B cell (primary cell): ENCODE measurements at regions not wholly inside any gene's neighbourhood (a gene's known extent, or its start where the extent isn't known, plus 50 kb on each side); places are given as distances from the start of the nearest gene placed in this dataset.

Experiments used
- ATAC-seq: fragments of 200-7000 bp; cut with Tn5 transposase; one replicate; pipeline ENCODE4 v1.10.0; 2021; ENCODE audit warnings: low read depth, mild to moderate bottlenecking, moderate number of reproducible peaks, moderate library complexity
- CTCF ChIA-PET: fragments of 350-600 bp; sonication (Branson Sonifier 250); formaldehyde crosslinking; loops from one replicate; lab custom pipeline; 2021; ENCODE audit warnings: antibody characterized with exemption, inconsistent platforms; lab: Charles Lee
- POLR2A ChIA-PET: fragments of 350-600 bp; sonication (Branson Sonifier 250); formaldehyde crosslinking; loops from one replicate; lab custom pipeline; 2021; ENCODE audit warnings: antibody characterized with exemption; lab: Charles Lee
- DNase-seq: peaks from one replicate; pipeline ENCODE4 v3.0.0; 2013
- H2AFZ ChIP-seq: 2 replicates; pipeline ENCODE4 v1.6.1; 2012; ENCODE audit warnings: mild to moderate bottlenecking, low read depth, low read length; ENCODE audit not compliant: insufficient read depth, poor library complexity, severe bottlenecking
- H3K27ac ChIP-seq, 2 donors: 1 replicate in 1 of 2; 2 replicates in 1 of 2; pipeline ENCODE4 v1.5.1; 2012 to 2013; ENCODE audit warnings: low read length in 2 of 2, mild to moderate bottlenecking in 2 of 2, moderate library complexity in 1 of 2
- H3K27me3 ChIP-seq, 4 experiments: fragments of 200-600 bp in 1 of 4; sonication (generic) in 1 of 4; replicated peaks in 1 of 4; 1 replicate in 2 of 4; 2 replicates in 2 of 4; pipeline versions ENCODE4 v1.6.1 to v1.7.0; 2013 to 2016; ENCODE audit warnings: low read length in 3 of 4, mild to moderate bottlenecking in 2 of 4, mixed read lengths in 1 of 4, moderate library complexity in 1 of 4; ENCODE audit not compliant: insufficient read depth in 4 of 4, control insufficient read depth in 3 of 4; ENCODE audit errors: control extremely low read depth in 1 of 4
- H3K36me3 ChIP-seq, 2 experiments: replicated peaks in 1 of 2; 1 replicate in 1 of 2; 2 replicates in 1 of 2; pipeline versions ENCODE4 v1.6.1 to v1.7.1; 2013; ENCODE audit warnings: low read length in 1 of 2; ENCODE audit not compliant: insufficient read depth in 2 of 2, control insufficient read depth in 1 of 2; ENCODE audit errors: control extremely low read depth in 1 of 2, extremely low read depth in 1 of 2
- H3K4me1 ChIP-seq, 2 donors: fragments of 200-600 bp in 1 of 2; sonication (generic) in 1 of 2; 1 replicate in 1 of 2; 2 replicates in 1 of 2; pipeline versions ENCODE4 v1.5.1 to v1.6.1; 2013 to 2017; ENCODE audit warnings: low read length in 2 of 2; ENCODE audit not compliant: control insufficient read depth in 2 of 2, insufficient read depth in 2 of 2
- H3K4me2 ChIP-seq: replicated peaks from 2 replicates; pipeline ENCODE3; 2012; ENCODE audit warnings: mild to moderate bottlenecking, low read depth, low read length; ENCODE audit not compliant: poor library complexity, severe bottlenecking
- H3K4me3 ChIP-seq, 5 experiments: fragments of 200-600 bp in 1 of 5; sonication (generic) in 1 of 5; 1 replicate in 3 of 5; 2 replicates in 2 of 5; pipeline versions ENCODE4 v1.5.1 to v1.7.0; 2011 to 2016; ENCODE audit warnings: low read length in 4 of 5, mild to moderate bottlenecking in 4 of 5, low read depth in 2 of 5, control low read depth in 1 of 5, moderate library complexity in 1 of 5; ENCODE audit not compliant: insufficient read depth in 1 of 5; ENCODE audit errors: control extremely low read depth in 1 of 5, extremely low read depth in 1 of 5
- H3K79me2 ChIP-seq: fragments of 200-600 bp; sonication (generic); one replicate; pipeline ENCODE4 v1.6.0; 2016; ENCODE audit warnings: low read length; ENCODE audit not compliant: control insufficient read depth, insufficient read depth
- H3K9ac ChIP-seq: fragments of 200-600 bp; sonication (generic); 2 replicates; pipeline ENCODE4 v1.6.1; 2017; ENCODE audit warnings: mild to moderate bottlenecking, low read length, moderate library complexity
- H3K9me3 ChIP-seq, 3 donors: one replicate each; pipeline versions ENCODE4 v1.6.1 to v1.7.1; 2013; ENCODE audit warnings: low read length in 2 of 3; ENCODE audit not compliant: control insufficient read depth in 2 of 3, insufficient read depth in 1 of 3; ENCODE audit errors: control extremely low read depth in 1 of 3
- H4K20me1 ChIP-seq: 2 replicates; pipeline ENCODE4 v1.6.0; 2012; ENCODE audit warnings: mild to moderate bottlenecking, low read length; ENCODE audit not compliant: insufficient read depth, control insufficient read depth, poor library complexity, severe bottlenecking
- H3K27ac Mint-ChIP-seq: one replicate; pipeline ENCODE4 v1.8.0; 2021; ENCODE audit warnings: mixed read lengths
- H3K27me3 Mint-ChIP-seq: one replicate; pipeline ENCODE4 v1.8.0; 2021; ENCODE audit warnings: mixed read lengths
- H3K4me1 Mint-ChIP-seq: one replicate; pipeline ENCODE4 v1.8.0; 2021; ENCODE audit warnings: mixed read lengths
- H3K4me3 Mint-ChIP-seq: one replicate; pipeline ENCODE4 v1.8.0; 2021; ENCODE audit warnings: mixed read lengths
- H3K9me3 Mint-ChIP-seq: one replicate; pipeline ENCODE4 v1.8.0; 2022; ENCODE audit warnings: mixed read lengths; ENCODE audit not compliant: insufficient read depth
- EZH2 ChIP-seq: IDR thresholded peaks from 2 replicates; pipeline ENCODE4 v1.6.1; 2012; ENCODE audit warnings: borderline replicate concordance, low read depth, mild to moderate bottlenecking, moderate library complexity, low read length; ENCODE audit not compliant: insufficient read depth, poor library complexity, severe bottlenecking
- WGBS: methylation state at CpG from one replicate; pipeline ENCODE4 v1.1.5; 2013; ENCODE audit warnings: missing lambda C conversion rate; ENCODE audit not compliant: insufficient coverage; 5-methylcytosine and 5-hydroxymethylcytosine counted together
- intact Hi-C: fragments of 100-400 bp; cut with micrococcal nuclease; formaldehyde crosslinking; loops from one replicate; pipeline ENCODE4 v1.10.0; 2022
- TF ChIP-seq, protein P1 (sequence below): fragments of 200-600 bp; IDR thresholded peaks from one replicate; pipeline ENCODE4 v1.8.0; 2022; ENCODE audit warnings: antibody characterized with exemption, mild to moderate bottlenecking

GRCh38 chr21:20459838-20460237 lies 538.4 kb upstream of the NCAM2 start:
- no peak overlapping the region for H2AFZ ChIP-seq
- H4K20me1 ChIP-seq: no peaks in the 10 kb centered on the region
- no peak overlapping the region for H3K9ac ChIP-seq
- CTCF ChIA-PET: no interaction called here
- peaks cover 0 to 4% (median 0%) of the 10 kb centered on the region in 3 donors for H3K9me3 ChIP-seq
- 71% methylated on average over 1 of the region's 4 CpGs for WGBS
- TF ChIP-seq, protein P1, sequence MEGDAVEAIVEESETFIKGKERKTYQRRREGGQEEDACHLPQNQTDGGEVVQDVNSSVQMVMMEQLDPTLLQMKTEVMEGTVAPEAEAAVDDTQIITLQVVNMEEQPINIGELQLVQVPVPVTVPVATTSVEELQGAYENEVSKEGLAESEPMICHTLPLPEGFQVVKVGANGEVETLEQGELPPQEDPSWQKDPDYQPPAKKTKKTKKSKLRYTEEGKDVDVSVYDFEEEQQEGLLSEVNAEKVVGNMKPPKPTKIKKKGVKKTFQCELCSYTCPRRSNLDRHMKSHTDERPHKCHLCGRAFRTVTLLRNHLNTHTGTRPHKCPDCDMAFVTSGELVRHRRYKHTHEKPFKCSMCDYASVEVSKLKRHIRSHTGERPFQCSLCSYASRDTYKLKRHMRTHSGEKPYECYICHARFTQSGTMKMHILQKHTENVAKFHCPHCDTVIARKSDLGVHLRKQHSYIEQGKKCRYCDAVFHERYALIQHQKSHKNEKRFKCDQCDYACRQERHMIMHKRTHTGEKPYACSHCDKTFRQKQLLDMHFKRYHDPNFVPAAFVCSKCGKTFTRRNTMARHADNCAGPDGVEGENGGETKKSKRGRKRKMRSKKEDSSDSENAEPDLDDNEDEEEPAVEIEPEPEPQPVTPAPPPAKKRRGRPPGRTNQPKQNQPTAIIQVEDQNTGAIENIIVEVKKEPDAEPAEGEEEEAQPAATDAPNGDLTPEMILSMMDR: no peak
- TF ChIP-seq EZH2: no peak
- Mint-ChIP-seq H3K4me1 (no peaks in the 10 kb centered on the region), H3K9me3 (no peaks in the 10 kb centered on the region), H3K4me3 (no peak overlapping the region), H3K27ac (no peak overlapping the region), H3K27me3 (no peaks in the 10 kb centered on the region)
- intact Hi-C loops: no loop called here
- H3K4me3 ChIP-seq: no peak overlapping the region
- no peak for DNase-seq
- H3K4me1 ChIP-seq: no peaks in the 10 kb centered on the region
- no peak overlapping the region for H3K27ac ChIP-seq
- no peaks in the 10 kb centered on the region for H3K27me3 ChIP-seq
- H3K79me2 ChIP-seq: no peaks in the 10 kb centered on the region
- H3K4me2 ChIP-seq: no peak overlapping the region
- POLR2A ChIA-PET: no interaction called here
- no peak for ATAC-seq
- H3K36me3 ChIP-seq: no peaks in the 10 kb centered on the region

DNA sequence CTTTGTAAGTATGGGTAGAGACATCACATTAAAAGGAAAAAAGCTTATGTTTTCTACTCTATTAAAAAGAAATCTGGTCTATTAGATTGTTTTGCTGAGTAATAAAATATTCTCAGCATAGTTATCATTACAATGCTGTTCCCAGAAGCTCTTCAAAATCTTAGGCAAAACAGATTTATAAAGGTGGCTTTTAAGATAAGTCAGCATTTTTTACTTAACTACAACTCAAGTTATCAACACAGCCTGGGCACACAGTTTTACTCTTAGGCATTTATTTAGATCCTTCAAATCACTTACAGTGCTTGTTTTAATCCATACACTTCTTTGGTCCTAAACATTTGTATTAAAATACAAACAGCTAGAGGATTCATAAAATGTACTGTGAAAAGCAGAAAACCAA lies 534.8 kb upstream of the NCAM2 start:
- ChIA-PET CTCF (no interaction called here), POLR2A (no interaction called here)
- no peak for ATAC-seq

More for the DNA sequence above, 534.8 kb upstream of the NCAM2 start:
- H4K20me1 ChIP-seq: no peaks in the 10 kb centered on the region
- no peak overlapping the region for H2AFZ ChIP-seq
- Mint-ChIP-seq H3K4me3 (no peak overlapping the region), H3K27ac (no peak overlapping the region), H3K4me1 (no peaks in the 10 kb centered on the region), H3K9me3 (peaks cover 2% of the 10 kb centered on the region), H3K27me3 (no peaks in the 10 kb centered on the region)
- no peaks in the 10 kb centered on the region for H3K36me3 ChIP-seq
- intact Hi-C loops: no loop called here
- TF ChIP-seq, protein P1: no peak
- TF ChIP-seq EZH2: no peak
- H3K4me3 ChIP-seq: no peak overlapping the region
- no peak overlapping the region for H3K27ac ChIP-seq
- H3K4me2 ChIP-seq: no peak overlapping the region
- H3K79me2 ChIP-seq: no peaks in the 10 kb centered on the region
- no peak for DNase-seq
- H3K4me1 ChIP-seq: no peaks in the 10 kb centered on the region
- peaks cover 0 to 4% (median 0%) of the 10 kb centered on the region in 3 donors for H3K9me3 ChIP-seq
- no peak overlapping the region for H3K9ac ChIP-seq
- H3K27me3 ChIP-seq: no peaks in the 10 kb centered on the region
